GM23248 (cell line): ENCODE measurements at regions not wholly inside any gene's neighbourhood (a gene's known extent, or its start where the extent isn't known, plus 50 kb on each side); places are given as distances from the start of the nearest gene placed in this dataset.

ENCODE experiments used
- EZH2 ChIP-seq: fragments of 200-600 bp; sonication (generic); IDR thresholded peaks from 2 replicates; pipeline ENCODE4 v1.6.1; 2018; ENCODE audit warnings: antibody characterized with exemption, mild to moderate bottlenecking; ENCODE audit not compliant: insufficient read depth, poor library complexity, severe bottlenecking
- EZH2phosphoT487 ChIP-seq: fragments of 200-600 bp; sonication (generic); IDR thresholded peaks from 2 replicates; pipeline ENCODE4 v1.6.1; 2018; ENCODE audit warnings: antibody characterized with exemption, moderate library complexity, mild to moderate bottlenecking, low read depth; ENCODE audit not compliant: insufficient read depth

DNA sequence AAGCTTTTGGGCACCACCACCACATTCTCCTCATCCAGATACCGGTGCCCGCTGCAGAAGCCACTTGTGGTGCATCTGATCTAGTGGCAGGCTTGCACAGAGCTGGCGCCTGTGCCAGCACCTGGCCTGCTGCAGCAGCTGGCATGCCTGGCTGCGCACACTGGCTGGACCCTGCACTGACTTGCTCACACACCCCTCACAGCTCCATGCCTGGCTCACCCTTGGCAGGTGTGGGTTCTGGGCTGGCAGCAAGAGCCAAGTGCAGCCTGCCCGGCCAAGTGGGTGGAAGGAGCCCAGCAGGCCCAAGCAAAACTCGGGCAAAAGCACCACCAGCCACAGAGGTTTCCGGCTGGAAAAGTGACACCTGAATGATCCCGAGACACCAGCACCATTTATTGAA is 315.7 kb upstream of the RRP15 start:
- no peak for TF ChIP-seq EZH2phosphoT487
- no peak for TF ChIP-seq EZH2
